NCI-H526 treated with DMSO at 0.1 percent for 48 hours (cell line): ENCODE measurements at regions not wholly inside any gene's neighbourhood (a gene's known extent, or its start where the extent isn't known, plus 50 kb on each side); places are given as distances from the start of the nearest gene placed in this dataset.
"Not testable (repeated sequence)": the region's sequence is repeated elsewhere in the genome, so short reads cannot be mapped to it uniquely, and the experiment has no call there.

ENCODE experiments used
- DNase-seq: peaks from one replicate; lab custom pipeline; 2025; lab: John Stamatoyannopoulos, UW

DNA sequence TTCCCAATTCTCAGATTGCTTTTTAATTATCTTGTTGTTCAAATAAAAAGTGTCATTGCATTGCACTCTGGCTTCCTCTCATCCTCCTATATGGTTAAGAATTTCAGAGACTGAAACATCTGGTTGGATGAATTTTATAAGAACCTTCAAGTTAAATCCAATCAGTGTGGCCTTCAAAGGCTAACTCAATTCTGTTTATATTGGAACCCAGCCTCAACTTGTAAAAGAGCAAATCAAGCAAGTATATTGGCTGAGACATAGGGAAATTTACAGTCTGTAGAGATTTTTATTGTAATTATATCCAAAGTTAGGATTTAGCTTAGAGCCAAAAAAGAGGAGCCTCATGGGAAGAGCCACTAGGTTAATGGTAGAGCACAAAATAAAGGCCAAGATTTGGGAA lies 159.9 kb upstream of the FER start:
- DNase-seq, result no peak

DNA sequence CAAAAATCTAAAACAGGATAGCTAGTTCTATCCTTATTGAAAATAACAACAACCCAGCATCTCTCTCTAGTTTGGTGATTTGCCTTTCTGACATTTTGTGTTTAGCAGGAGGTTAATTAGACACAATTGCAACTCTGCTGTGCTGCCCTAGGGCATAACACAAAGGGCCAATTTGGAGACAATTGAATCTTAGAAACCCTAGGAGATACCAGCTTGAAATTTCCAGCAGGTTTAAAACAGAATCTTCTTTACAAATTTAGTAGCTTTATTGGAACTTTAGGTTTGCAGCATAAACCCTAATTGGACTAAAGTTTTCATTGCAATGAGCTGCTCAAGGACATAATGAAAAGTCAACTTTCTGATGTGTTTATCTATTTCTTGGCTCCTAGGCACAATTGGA lies 166.7 kb upstream of the FER start:
- DNase-seq, result no peak

DNA sequence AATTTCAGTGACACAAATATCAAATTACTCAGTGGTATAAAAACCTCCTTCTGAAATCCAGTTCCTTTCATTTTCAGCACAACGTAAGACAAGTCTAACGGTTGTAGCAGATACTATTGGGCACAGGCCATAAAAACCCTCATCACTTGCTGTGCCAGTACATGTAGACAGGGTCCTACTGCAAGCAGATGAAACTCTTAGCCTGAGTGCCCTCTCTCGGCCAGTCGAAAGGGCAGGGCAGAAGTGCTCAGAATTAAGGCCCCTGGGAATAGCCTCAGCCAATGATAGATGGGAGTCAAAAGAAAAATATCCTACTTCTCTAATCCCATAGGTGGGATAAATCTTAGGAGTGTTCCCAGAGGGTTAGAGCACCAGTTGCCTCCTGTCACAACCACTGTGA lies 168.5 kb upstream of the FER start:
- DNase-seq, result no peak

DNA sequence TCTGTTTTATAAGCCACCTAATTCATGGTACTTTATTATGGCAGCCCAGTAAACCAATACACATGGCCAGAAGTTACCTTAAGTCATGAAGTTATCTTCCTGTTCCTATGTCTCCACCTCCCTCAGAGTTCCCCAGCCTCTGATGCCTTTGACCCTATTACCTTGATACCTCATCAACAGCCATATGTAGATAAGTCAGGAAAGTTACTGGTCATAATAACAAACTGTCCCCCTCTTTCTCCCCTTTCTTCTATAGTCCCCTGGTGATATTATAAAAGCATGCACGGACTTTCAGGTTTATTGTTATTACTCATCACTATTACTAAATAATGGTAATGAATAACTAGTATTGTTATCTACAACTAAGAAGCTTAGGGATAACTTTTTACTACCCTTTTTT lies 168.9 kb upstream of the FER start:
- DNase-seq, result no peak

DNA sequence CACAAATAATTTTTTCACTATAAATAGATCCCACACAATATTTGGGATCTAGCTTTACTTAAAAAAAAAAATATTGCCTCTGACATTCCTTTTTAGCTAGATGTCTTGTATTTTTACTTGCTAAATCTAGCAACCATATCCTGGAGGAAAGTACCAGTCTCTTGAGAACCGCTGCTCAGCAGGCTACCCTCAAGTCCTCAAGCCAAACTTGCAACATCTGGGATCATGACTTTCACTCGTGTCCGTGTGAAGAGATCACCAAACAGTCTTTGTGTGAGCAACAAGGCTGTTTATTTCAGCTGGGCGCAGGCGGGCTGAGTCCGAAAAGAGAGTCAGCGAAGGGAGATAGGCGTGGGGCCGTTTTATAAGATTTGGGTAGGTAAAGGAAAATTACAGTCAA lies 180.3 kb upstream of the FER start:
- no peak for DNase-seq

DNA sequence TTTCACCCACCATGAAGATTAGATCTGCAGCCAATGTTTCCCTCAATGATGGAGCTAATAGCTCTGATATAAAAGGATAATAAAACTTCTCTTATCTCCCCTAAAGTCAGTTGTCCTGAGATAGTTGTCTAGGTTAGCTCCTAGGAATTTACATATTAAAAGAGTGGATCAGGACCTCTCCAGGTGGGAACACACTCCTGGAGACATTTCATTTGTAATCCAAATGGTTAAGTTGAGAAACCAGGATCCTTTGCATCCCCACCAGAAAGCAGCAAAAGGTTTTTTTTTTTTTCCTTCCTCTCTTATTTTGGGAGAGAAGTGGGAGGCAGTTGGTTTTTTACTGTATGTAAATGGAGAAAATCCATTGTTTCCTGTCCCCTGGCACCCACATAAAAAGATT lies 182.5 kb upstream of the FBXL17 start:
- DNase-seq, result no peak

DNA sequence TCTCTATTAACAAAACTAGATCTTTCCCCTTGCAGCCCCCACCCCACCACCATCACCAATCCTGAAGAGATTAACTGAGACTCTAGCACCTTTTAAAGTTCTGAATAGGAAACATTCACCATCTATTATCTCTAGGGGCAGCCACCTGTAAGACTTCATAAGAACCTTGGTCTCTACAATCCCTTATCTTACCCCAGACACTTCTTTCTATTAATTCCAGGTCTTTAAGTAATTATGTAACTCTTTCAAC lies 180.2 kb upstream of the FBXL17 start:
- DNase-seq, result no peak

DNA sequence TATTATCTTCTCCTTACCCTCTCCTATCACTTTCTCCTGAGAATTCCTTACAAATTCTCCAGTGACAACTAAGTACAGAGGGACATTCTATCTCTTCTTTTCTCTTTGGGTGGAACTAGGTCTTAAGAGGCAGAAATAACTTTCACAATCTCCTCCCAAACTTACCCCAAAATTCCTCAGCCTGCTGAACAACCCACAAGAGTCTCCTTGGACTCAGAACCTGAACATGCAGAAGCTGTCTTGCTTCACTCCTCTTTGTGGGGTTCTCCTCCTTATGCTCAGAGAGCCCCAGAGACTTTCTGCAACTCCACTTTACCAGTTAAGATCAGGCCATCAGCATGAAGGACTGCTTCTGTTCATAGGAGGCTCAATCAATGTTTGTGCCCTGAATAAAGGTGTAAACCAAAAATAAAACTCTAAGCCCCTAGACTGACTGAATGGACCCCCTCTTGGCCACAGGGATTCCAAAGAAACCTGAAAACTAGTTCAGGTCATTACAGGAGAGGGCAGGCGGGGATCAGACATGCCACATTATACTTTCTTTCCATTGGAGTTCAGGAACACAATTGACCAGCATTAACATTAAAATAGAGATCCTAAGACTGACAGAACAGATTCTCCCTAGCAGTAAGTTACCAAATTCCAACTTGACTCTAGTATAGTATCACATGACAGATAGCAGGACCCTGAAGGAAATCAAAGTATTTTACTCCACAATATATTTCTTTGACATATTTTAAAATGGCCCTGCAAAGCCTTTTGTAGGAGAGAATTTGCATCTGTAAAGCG lies 179.7 kb upstream of the FBXL17 start:
- no peak for DNase-seq

DNA sequence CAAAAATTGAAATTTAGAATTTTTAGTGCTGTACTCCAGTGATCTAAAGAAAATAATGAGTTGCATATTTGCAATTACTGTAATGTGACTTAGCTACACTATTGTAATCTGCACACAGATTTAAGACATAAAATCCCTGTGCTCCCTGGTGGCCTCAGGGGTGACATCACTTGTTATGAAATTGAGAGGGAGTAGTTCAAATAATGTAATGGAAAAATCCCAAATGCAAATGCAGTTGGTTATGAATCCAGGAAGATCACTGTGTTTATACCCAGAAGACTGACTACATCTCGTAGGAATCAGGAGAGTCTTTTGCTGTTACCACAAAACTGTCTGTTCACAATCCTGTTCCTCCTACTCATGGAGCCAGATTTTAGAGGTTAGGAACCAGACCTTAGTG lies 178.7 kb upstream of the FBXL17 start:
- no peak for DNase-seq

DNA sequence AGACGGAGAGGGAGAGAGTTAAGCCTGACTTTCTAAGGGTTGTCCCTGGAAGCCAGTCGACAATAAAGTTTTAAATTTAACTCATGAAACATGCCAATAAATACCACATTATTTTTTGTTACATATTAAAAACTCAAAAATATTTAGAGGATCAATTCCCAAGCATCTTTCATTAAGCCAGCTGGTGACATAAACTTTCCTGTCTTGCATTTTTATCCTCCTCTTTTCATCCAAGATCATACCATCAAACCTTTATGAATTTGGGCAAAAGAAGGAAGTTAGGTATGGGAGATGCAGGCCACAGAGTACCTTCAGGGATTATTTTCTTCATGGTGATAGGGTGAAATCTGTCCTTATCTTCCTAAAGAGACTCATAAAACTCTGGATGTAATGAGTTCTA lies 178.3 kb upstream of the FBXL17 start:
- DNase-seq, result no peak

DNA sequence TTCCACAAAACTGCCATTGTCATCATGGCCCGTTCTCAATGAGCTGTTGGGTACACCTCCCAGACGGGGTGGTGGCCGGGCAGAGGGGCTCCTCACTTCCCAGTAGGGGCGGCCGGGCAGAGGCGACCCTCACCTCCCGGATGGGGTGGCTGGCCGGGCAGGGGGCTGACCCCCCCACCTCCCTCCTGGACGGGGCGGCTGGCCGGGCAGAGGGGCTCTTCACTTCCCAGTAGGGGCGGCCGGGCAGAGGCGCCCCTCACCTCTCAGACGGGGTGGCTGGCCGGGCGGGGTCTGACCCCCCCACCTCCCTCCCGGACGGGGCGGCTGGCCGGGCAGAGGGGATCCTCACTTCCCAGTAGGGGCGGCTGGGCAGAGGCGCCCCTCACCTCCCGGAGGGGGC lies 176.9 kb upstream of the FBXL17 start:
- DNase-seq, result not testable (repeated sequence)

DNA sequence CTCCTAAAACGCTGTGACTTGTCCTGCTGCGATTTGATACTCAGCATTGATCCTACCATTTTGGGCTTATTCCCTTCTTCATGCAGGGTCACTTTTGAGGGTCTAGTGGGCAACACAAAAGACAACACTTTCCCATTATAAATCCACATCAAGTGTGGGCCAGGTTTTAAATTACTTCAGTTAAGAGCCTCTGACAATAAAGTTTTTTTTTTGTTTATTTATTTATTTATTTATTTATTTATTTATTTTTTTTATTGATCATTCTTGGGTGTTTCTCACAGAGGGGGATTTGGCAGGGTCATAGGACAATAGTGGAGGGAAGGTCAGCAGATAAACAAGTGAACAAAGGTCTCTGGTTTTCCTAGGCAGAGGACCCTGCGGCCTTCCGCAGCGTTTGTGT lies 176.2 kb upstream of the FBXL17 start:
- not testable (repeated sequence) for DNase-seq

DNA sequence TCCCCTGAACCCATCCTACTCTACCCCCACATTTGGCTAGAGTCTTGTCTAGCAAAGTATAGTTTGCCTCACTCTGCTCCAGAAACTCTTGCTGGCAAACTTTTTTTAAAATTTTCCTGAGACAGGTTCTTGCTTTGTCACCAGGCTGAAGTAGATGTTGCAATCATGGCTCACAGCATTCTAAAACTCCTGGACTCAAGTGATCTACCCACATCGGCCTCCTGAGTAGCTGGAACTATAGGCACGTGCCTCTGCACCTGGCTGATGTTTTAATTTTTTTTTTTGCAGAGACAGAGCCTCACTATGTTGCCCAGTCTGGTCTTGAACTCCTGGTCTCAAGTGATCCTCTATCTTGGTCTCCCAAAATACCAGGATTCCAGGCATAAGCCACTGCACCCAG lies 175.8 kb upstream of the FBXL17 start:
- no peak for DNase-seq

DNA sequence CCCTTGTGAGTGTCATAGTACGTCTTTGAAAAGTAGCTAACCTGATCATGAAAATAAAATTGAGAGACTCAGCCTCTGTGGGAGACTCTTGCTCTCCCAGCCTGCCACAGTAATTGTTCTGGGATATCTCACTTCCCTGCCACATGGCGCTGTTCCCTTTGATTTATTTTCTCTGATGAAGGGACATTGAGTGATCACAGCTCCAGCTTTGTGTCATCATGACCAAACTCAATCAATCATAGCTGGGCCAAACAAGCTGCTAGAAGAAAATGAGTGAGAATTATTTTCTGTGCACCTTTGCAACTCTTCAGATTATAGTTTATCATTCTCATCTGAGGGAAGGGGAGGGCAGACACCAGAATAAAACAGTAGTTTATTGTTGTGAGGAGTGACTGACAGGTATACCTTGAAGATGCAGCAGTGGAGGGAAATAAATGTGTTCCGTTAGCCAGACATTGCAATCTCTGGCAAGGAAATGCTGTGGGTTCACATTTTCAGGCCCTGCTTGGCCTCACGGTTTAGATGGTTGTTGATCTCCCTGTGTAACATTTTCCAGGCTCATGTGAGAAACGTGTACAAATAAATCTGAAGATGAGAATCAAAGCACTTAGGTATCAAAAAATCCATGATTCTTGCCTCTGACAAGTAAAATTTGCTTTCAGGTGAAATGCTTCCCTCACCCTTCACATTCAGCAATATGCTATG lies 174.7 kb upstream of the FBXL17 start:
- no peak for DNase-seq

DNA sequence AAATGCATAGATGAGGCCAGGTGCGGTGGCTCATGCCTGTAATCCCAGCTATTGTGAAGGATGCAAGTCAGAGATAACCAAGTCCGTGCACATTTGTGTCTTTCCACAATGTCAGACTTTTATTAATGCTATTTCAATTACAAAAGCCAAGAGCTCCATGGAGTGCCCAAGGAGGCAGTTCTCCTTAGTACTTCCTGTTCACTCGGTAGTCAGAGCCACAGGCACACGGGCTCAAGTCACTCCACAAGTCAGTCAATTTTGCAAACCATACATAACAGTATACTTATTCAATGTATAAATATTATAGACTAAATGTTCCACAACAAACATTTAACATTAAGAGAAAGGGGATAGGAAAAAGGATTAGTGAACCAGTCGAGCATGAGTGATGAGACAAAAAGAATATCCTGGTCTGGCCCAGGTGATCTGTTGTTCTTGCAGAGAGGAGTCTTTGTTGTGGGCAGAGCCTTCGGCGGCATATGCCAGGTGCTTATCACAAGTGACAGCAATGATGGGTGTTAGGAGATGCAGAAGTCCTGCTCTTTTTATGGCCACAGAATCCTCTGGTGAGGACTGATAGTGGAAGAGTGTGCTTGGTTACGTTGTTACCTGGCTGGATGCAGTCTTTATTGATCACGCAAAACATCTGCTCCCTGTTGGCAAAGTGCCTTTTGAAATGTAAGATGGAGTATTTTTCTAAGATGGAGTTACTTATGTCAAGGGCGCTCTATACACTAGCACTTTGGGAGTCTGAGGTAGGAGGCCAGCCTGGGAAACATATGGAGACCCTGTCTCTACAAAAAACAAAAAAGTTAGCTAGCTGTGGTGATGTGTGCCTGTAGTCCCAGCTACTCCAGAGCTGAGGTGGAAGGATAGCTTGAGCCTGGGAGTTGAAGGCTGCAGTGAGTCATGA lies 167.0 kb upstream of the FBXL17 start:
- DNase-seq, result no peak

DNA sequence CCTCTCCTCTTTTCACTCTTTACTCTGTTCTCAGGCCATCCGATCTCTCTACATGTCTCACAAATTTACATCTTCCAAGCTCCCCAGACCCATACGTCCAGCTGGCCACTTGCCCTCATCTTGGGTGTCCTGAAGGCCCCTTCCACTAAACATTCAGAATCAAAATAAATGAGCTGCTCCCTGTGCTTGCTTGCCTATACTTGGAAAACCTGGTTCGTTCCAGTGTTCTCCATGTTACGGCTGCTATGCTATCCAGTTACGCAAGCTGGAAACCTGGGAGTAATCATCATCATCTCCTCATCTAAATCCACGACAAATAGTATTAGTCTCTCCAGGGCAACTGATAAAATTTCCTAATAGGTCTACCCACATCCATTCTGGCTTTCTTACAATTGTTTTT lies 165.0 kb upstream of the FBXL17 start:
- no peak for DNase-seq

DNA sequence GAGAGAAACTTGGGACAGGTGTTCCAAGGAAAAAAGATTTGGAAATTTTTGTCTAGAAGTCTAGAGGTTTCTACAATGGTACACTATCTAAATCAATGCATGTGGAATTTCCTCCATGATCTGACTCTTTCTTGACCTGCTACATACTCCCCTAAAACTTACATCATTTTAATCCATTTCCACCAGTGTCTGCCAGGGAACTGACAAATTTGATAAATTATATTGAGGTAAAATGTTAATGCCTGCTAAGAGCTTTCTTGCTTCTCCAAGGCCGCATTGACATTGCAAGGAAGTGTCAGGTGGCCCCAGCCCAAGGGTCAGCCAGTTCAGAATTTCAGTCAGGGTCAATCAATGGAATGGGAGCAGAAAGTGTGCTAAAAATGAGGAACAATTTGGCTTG lies 163.4 kb upstream of the FBXL17 start:
- DNase-seq, result no peak

DNA sequence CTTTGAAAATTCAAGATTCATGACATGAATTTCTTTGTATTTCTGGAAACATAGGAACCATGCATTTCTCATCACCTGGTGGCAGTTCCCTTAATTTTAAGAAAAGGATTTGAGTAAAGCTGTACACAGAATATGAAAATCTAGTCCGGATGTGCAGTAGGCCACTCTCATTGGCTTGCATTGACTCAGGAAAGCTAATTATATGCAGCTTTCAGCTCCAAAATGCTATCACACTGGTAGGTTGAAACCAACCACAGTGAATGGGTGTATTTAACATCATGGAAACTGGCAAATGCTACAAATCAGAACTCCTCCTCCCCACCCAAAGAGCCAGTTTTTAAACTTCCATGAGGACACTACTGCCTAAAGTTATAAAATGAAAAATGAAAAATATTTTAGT lies 161.6 kb upstream of the FBXL17 start:
- no peak for DNase-seq

DNA sequence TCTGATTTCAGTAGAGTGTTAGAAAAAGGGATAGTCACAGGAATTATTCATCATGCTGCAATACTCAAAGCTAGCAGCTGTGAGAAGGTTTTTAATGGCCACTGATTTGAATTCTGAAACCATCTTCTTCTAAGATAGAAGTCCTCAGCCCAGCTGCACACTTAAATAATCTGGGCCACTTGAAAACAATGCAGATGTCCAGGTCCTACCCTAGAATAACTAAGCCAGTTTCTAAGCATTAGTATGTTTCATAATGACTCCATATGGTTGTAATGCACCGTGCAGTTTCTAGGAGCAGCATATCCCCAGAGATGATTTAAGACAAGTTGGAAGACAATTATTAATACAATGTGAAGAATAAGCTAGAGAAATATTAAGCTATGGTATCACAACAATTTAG lies 159.9 kb upstream of the FBXL17 start:
- DNase-seq, result no peak

DNA sequence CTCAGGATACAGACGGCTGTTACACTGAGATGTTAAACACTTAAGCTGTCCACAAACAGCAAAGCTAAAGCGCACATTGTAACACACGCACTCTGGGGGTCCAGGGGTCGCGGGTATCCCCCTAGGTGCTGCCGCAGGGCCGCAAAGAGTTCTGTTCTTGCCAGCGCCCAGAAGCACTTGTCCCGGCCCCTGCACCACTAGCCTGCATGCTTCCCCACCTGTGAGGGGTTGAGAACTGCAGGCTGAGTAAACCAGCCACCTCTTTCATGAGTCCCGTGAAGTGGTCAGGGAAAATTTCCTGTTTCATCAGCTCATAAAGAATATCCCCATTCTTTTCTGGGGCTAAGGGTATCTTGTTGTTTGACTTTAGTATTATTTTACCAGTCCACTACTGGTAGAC lies 154.4 kb upstream of the FBXL17 start:
- no peak for DNase-seq

DNA sequence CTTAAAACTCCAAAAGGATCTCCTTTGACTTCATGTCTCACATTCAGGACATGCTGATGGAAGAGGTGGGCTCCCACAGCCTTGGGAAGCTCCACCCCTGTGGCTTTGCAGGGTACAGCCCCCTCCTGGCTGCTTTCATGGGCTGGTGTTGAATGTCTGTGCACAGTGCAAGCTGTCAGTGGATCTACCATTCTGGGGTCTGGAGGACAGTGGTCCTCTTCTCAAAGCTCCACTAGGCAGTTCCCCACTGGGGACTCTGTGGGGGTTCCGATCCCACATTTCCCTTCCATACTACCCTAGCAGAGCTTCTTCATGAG lies 150.2 kb upstream of the FBXL17 start:
- not testable (repeated sequence) for DNase-seq

DNA sequence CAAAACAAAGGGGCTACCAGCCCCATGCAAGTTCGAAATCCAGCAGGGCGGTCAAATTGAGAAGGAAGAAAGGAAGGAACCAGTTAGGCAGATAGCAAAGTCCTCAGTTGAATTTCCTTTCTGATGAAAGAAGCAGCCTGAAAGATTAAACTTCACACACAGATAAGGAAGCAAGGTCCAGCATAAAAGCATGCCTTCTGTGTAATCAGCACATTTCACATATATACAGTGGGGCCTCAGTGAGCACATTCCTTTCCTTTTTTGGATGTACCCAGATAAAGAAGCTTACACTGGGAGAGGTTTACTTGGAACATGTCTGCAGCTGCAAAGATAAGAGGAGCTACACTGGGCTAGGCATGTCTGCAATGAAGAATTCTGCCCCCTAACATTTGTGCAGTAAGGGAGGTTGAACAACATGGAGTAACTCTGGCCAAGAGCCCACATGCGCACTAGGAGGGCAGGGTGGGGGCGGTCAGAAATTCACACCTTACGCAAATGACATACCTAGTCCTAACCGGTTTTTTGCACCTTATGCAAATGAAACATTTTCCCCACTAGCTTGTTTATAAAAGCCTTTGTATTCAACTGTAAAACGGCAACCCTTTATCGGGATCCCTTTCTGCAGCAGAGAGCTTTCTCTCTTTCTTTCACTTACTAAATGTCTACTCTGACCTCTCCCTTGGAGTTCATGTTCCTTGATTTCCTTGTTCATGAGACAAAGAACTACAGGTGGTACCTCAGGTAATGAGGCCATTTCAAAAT lies 149.7 kb upstream of the FBXL17 start:
- peak; percentile 21 for DNase-seq

DNA sequence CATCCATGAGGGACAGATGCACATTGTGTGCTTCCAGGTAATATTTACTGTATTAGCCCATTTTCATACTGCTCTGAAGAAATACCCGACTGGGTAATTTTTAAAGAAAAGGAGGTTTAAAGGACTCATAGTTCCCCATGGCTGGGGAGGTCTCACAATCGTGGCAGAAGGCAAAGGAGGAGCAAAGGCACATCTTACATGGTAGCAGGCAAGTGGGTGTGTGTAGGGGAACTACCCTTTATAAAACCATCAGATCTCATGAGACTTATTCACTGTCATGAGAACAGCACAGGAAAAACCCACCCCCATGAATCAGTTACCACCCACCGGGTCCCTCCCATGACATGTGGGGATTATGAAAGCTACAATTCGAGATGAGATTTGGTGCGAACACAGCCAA lies 148.8 kb upstream of the FBXL17 start:
- DNase-seq, result no peak
